ENCODE measurements at regions not wholly inside any gene's neighbourhood (a gene's known extent, or its start where the extent isn't known, plus 50 kb on each side); places are given as distances from the start of the nearest gene placed in this dataset.

GRCh38 chr10:4144817-4145216, 359.8 kb upstream of the KLF6 start:
- TF ChIP-seq CTCF (IDR thresholded peaks at IDR 0.05; ENCODE audit: control extremely low read depth, extremely low read depth, low read depth, missing control alignments): no peak
- ChIA-PET CTCF (no interaction called here), POLR2A (no interaction called here)
- DNase-seq (ENCODE audit: extremely low spot score): no peak

- ChIA-PET POLR2A (no interaction called here), CTCF (interaction anchor here (0.9 to 1.2 kb wide), 5 partner anchors 8 to 37 kb away, joined by 3 to 4 read pairs (median 3); no protein-coding TSS in a partner anchor)
- TF ChIP-seq CTCF (IDR thresholded peaks at IDR 0.05; ENCODE audit: control extremely low read depth, extremely low read depth, low read depth, missing control alignments): no peak
- no peak for DNase-seq (ENCODE audit: extremely low spot score)
Observed at GRCh38 chr10:4141471-4141870, 356.5 kb upstream of the KLF6 start.

GRCh38 chr10:4138146-4138721, 353.2 kb upstream of the KLF6 start:
- POLR2A ChIA-PET: no interaction called here
- DNase-seq (ENCODE audit: extremely low spot score): no peak
- CTCF ChIA-PET: no interaction called here
- no peak for TF ChIP-seq CTCF (IDR thresholded peaks at IDR 0.05; ENCODE audit: control extremely low read depth, extremely low read depth, low read depth, missing control alignments)

GRCh38 chr10:4137299-4137698, 352.3 kb upstream of the KLF6 start:
- no peak for TF ChIP-seq CTCF (IDR thresholded peaks at IDR 0.05; ENCODE audit: control extremely low read depth, extremely low read depth, low read depth, missing control alignments)
- DNase-seq (ENCODE audit: extremely low spot score): no peak
- POLR2A ChIA-PET: no interaction called here
- CTCF ChIA-PET: no interaction called here

GRCh38 chr10:4136121-4136520, 351.1 kb upstream of the KLF6 start:
- peak; percentile 62 for DNase-seq (ENCODE audit: extremely low spot score)
- POLR2A ChIA-PET: no interaction called here
- no peak for TF ChIP-seq CTCF (IDR thresholded peaks at IDR 0.05; ENCODE audit: control extremely low read depth, extremely low read depth, low read depth, missing control alignments)
- CTCF ChIA-PET: no interaction called here

- CTCF ChIA-PET: interaction anchor here (0.9 kb wide), 1 partner anchor 25 kb away, joined by 3 read pairs; no protein-coding TSS in a partner anchor
- no peak for DNase-seq (ENCODE audit: extremely low spot score)
- no peak for TF ChIP-seq CTCF (IDR thresholded peaks at IDR 0.05; ENCODE audit: control extremely low read depth, extremely low read depth, low read depth, missing control alignments)
- POLR2A ChIA-PET: no interaction called here
Observed at GRCh38 chr10:4132216-4132556, 347.2 kb upstream of the KLF6 start.

Measured in GM10248 (cell line).